CD4-positive, alpha-beta T cell treated with Interleukin-4 for 4 hours (primary cell): ENCODE measurements at regions not wholly inside any gene's neighbourhood (a gene's known extent, or its start where the extent isn't known, plus 50 kb on each side); places are given as distances from the start of the nearest gene placed in this dataset.

ENCODE experiments used
- DNase-seq: peaks from one replicate; pipeline ENCODE4 v3.0.0-alpha.2; 2020

- DNase-seq, result no peak
These were observed 200.6 kb downstream of the MAFB start for GRCh38 chr20:40488401-40488800.

DNA sequence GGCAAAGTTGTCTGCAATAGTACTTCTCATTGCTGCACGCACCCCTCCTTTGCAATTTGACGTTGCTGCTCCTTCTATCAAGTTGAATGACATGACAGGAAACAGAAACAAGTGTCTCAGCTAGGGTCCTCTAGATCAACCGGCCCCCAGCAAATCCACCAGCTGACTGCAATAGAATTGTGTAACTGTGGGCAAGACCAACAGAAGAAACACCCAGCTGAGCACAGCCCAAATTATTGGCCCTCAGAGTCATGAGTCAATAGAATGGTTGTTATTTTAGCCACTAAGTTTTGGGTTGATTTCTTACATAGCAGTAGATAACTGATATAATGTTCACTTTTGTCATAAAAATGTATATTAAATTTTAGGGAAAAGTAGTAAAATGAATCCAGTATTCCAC, 202.7 kb downstream of the MAFB start:
- DNase-seq, result no peak

DNA sequence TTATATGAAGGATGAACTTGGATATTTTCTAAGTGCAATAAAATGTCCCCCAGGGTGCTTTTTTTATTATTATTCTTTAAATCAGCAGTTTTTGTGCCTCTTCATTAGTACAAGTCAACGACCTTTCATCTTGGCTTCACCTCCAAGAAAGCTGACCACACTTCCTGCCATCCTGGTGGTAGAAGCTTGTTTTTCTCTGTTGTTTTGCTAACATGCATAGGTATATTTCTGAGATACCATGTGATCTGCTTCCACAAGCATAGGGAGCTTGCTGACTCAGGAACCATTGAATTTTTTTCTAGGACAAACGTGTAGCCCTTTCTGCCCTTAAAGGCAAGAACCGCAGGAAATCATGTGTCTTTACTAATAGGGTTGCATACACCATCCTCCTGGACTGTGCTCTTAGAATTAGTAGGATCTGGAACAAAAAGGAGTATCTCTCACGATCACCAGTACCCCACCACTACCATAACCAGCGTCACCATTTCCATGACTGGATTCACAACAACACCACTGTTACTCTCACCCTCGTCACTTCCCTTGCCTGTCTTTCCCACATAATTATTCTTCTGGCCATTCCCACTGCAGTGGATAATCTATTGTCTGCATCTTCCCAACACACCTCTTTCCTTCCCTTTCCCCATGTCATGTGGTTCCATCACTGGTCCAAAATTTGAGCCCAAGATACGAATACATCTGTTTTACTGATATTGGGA, 207.1 kb downstream of the MAFB start:
- no peak for DNase-seq

GRCh38 chr20:40481337-40481736, 207.7 kb downstream of the MAFB start:
- no peak for DNase-seq

DNA sequence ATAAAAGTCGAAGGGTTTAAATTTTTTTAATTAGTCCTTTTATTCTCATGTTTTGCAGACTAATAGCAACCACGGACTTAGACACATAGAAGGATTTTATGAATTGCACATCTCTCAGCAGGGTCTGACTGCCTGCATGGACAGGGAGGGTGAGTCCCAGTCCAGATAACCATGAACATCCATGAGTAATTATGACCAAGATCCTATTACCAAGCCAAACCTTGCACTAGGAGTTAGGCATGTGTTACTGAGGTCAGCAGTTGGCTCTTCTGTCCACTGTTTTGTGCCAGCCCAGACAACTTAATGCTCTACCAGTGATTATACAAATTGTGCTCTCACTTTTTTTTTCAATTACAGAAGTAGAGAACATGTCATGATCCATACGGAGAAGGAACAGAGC, 211.2 kb downstream of the MAFB start:
- no peak for DNase-seq

DNA sequence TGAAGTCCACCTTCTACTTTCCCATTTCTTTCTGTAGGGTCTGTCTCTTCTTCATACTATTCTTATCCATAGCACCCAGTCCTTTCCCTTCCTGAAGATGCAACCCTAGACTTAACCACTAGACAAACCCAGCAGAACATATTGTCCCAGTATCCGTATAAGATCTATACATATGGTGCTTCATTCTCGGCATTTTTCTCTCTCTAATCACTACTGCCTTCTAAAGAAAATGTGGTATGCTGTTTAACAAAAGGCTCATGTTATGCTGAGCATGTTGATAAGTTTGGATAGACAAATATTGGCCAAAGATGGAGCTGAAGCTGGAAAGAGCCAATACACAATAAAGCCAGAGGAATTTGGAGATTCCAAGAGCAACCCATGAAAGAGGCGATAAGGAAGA, 212.6 kb downstream of the MAFB start:
- DNase-seq, result no peak

DNA sequence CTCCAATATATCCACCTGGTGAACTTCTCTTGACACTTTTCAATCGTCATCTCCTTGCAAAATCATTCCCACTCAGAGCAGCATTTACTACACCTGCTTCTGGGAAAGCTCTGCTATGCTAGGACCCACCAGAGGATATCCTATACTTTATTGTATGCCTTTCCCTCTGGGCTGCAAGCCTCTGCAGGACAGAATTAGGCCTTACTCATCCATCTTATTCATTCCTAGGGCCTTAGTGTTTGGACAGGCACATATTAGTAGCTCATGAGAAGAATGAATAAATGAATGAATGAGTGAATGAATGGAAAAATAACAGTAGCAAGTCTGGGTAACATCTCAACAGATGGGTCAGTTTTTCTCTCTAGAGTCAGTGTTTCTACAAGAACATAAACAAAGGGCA, 216.1 kb downstream of the MAFB start:
- no peak for DNase-seq

DNA sequence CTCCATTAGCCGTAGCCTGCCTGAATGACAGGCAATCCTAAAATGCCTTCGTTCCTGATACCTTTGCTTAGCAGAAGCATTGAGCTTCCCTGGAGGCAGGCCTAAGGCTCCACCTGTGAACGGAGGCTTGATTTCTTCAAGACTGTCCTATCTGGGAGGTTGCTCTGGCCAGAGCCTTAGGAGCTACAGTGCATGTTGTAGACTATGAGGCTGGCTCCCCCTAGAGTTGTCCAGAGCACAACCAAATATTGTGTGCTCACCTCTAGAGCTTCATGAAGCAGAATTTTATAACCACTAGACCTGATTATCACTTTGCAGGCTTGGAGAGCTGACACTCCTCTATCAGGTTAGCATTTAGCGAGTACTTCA, 217.8 kb downstream of the MAFB start:
- DNase-seq, result no peak

- no peak for DNase-seq
These were observed 218.4 kb downstream of the MAFB start for GRCh38 chr20:40470445-40471260.

DNA sequence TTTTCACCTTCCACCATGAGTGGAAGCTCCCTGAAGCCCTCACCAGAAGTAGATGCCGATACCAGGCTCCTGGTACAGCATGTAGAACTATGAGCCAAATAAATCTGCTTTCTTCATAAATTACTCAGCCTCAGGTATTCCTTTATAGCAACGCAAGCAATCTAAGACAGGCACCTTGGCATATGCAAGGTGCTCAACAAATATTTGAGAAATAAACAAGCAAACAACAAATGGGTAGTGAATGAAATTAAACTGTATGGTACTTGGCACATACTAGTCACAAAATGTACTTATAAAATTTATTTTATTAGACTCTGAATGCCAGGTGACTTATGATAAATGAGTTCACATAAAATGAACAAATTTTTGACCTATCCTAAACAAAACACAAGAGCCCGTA, 220.3 kb downstream of the MAFB start:
- no peak for DNase-seq

- no peak for DNase-seq
These were observed 221.2 kb downstream of the MAFB start for GRCh38 chr20:40467703-40468411.

DNA sequence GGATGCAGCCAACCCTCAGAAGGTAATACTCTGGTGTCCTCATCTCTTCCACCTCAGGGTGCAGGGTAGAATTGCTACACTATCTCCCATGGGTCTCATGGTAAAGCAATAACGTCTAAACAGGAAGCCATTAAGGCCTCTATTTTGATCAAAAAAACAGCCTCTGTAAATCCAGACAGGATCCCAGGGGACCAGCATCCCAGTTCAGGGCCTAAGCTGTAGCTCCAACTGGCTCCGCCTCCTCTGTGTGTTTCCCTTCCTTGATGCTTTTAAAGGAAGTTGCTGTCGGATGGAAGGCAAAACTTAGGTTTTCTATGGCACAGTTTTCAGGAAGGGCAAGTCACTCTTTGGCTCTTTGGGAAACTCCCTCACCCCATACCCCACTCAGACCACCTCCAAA, 222.0 kb downstream of the MAFB start:
- no peak for DNase-seq

DNA sequence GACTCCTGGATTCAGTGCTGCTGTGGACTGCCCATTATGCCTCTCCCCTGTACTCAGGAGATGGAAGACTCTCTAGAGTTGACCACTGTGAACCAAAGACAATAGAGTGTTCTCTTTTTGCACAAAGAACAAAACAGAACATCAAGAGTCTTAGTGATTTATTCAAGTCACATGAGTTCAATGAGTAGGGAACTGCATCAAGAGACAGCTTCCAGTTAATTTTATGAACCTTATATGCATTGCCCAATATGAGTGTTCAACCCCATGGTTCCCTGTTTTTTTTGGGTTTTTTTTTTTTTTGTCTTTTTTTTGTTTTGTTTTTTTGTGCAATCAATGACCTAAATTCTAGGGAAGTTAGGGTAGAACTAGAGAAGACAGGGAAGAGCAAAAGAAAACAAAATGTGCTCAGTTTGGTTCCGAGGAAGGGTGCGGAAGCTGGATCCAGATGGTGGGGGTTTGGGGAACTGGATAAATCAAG, 224.3 kb downstream of the MAFB start:
- no peak for DNase-seq

- DNase-seq, result no peak
These were observed 225.9 kb downstream of the MAFB start for GRCh38 chr20:40463171-40463570.

DNA sequence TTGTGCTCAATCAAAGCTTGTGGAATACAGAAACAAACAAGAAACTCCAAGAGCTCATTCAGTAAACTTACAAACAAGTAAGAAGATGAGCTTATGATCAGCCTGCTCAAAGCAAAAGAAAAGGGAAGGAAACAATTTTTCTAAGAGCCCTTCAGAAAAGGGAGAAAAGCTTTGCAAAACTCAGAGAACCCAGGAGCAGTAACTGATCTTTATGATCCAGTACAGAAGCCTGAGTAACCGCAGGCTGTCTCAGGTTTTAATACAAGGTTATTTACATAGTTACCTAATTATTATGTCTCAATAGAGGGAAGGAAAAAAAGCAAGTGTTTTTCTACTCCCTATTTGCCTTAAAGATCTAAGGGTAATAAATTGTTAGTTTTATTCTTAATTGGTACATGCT, 226.5 kb downstream of the MAFB start:
- DNase-seq, result no peak

DNA sequence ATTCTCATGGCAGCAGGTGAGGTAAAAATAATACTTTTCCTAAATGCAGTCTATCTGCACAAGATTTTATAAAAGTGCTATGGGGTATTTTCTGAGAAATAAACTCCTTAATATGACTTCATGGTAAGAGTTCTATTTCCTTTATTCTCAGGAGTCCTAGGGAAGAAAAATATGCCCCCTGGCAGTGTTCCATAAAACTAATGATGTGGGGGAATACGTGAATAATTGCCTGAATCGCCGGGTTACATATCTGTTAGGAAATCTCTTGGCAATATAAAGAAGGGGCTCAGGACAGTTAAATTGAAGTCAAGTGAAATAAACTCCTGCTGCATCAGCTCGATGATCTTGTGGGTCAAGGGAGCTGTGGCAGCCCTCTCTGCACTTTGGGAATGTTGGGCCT, 229.7 kb downstream of the MAFB start:
- no peak for DNase-seq

DNA sequence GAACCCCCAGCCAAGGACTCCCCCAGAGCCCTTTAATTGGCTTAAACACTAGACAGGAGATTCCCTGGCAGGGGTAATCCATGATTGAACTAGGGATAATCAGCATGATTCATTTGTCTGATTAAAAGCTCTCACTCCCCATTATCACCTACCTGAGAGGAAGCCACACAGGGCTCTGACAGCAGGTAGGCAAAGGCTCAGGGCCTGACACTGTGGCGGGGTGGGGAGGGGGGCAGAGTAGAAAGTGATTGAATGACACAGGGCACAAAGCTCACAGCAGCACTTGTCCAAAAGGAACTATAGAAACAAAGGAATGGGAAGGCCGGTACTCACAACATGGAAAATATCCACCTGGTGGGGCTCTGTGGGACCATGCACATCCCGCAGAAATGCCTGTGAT, 231.6 kb downstream of the MAFB start:
- DNase-seq, result no peak

- no peak for DNase-seq
These were observed 236.3 kb downstream of the MAFB start for GRCh38 chr20:40452758-40453157.

- DNase-seq, result no peak
These were observed 237.5 kb downstream of the MAFB start for GRCh38 chr20:40451552-40451951.

DNA sequence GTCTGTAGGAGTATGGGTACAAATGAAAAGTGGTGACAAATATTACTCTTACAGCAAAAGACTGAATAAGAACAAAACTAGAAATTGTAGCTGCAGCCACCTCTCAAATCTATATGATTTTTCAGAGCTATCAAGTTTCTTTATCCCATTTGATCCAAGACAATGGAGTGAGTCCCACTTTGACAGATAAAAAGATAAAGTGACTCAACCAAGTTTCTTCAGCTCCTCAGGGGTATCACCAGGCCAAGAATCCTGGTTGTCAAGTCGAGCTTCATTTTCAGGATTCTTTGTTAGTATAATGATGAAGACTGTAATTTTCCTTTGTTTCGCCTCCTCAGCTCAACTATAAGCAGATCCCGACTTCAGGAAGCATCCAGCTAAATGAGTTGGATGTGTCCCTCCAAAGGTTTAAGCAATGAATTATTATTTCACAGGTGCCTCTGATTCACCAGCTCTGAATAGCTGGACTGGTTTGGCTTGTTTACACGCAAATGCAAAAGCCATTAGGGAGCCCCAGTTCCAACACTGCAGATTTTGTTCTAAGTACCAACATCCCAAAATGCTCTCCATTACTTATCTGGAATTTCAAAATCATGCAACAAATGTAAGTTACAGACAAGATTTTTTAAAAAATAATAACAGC, 238.9 kb downstream of the MAFB start:
- DNase-seq, result no peak

DNA sequence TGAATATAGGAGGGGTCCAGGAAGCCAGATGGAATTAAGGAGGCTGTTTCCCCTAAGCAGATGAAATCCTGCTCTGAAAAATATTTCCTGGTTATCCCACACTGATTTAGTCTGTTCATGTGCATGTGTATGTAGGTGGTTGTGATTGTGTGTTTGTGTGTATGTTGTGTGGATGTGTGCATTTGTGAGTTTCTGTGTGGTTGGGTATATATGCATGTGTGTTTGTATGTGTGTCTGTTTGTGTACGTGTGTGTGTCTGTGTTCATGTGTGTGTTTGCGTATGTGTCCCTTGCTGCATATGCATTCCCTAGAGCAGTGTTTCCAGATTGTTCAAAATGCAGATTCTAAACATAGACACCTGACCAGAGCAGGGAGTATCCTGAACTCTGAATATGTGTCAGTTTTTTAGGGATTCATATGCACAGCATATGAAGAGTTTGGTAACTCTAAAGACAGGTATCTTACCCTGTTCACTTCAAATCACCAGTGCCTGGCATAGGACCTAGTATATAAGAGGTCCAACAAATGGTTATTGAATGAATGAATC, 239.8 kb downstream of the MAFB start:
- no peak for DNase-seq

DNA sequence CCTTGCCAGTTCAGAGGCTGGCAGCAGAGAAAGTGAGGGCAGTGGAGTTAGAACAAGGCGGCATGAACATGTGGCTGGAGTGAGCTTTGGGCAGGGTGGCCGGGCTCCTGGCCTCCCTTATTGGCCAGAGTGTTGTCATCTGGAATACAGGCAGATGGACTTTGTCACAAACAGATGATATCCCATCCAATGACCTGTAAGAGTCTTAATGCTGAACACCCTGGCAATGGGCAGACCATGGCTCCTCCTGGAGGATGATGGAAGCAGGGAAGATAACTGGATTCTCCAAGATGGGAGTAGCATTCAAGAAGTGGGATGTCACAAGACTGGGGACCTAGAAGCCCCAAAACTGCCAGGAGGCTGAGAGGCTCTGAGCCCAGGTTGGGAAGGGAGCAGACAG, 242.1 kb downstream of the MAFB start:
- no peak for DNase-seq

DNA sequence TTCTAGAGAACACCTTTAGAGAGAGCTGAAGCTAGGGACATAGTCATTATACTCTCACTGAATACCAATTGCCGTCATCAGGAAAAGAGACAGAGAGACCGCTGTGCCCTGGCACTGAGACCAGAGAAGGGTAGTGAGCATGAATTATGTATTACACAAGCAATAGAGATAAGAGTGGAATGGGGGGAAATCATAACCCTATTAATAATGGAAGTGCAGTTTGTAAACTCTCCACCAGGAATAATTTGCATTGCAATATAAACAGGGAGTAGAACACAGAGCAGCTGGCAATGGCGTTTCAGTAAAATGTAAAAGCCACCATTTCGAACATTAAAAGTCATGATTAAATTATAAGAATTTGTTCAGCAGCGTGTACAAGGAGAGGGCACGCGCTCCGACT, 244.5 kb downstream of the MAFB start:
- no peak for DNase-seq
